ENCODE measurements at regions not wholly inside any gene's neighbourhood (a gene's known extent, or its start where the extent isn't known, plus 50 kb on each side); places are given as distances from the start of the nearest gene placed in this dataset.

- TF ChIP-seq POLR2A (IDR thresholded peaks at IDR 0.05; ENCODE audit: low read depth): no peak
- TF ChIP-seq CTCF (IDR thresholded peaks at IDR 0.05): no peak
These were observed 480.4 kb downstream of the CDH8 start for GRCh38 chr16:61555718-61556441.
